HG02970 (cell line): ENCODE measurements at regions not wholly inside any gene's neighbourhood (a gene's known extent, or its start where the extent isn't known, plus 50 kb on each side); places are given as distances from the start of the nearest gene placed in this dataset.

Source experiments
- ATAC-seq: cut with Tn5 transposase; IDR thresholded peaks from one replicate; pipeline ENCODE4 v1.9.1; 2021; ENCODE audit warnings: mild to moderate bottlenecking, moderate library complexity, moderate number of reproducible peaks; ENCODE audit not compliant: unreplicated experiment, low FRiP score

DNA sequence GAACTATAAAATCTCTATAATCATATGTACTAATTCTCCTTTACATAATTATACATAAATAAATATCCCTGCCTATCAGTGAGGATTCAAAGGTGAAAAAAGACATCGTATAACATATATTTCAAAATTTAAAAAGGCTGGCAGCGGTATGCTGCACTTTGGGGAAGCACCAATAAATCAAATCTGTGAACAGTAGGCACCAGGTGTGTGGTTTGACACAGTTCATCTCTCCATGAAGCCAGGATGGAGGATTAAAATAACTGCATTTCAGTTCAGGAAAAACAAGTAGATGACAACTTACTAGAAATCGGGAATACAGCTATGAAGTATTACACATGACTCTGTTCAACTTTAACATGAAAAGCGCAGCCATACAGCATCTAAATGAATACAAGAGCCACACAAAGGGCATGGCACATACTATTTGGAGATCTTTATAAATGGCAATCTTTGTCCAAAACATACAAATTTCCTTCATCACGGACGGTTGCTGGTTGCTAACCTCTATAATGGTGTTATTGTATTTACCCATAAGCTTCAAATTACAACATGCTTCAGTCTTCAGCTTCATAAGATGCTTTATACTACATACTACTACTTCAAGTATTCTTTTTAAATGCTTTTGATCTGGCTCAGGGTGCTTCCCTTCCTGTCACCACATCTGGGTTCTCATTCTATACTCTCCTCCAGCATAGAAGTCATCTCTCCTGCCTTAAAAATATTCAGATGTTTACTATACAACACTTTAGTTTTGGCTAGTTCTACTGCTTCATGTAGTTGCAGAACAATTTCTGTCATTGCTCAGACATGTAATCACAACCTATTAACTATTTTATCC, 128.7 kb downstream of the KLF12 start:
- ATAC-seq = no peak

DNA sequence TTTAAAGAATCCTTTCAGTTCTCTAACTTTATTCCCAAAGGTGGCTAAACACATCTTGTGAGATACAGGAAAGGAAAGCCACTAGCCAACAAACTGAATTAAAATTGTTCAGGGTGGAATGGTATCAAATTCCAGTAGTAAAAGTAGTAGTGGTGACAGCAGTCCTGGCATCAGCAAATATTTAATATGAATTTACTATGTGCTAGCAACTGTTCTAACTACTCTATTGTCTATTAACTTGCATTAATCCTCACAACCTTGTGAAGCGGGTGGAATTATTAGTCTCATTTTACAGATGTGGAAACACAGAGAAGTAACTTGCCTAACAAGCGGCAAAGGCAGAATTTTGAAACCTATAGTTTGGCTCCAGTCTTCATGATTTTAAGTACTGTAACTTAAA, 130.1 kb downstream of the KLF12 start:
- no peak for ATAC-seq

DNA sequence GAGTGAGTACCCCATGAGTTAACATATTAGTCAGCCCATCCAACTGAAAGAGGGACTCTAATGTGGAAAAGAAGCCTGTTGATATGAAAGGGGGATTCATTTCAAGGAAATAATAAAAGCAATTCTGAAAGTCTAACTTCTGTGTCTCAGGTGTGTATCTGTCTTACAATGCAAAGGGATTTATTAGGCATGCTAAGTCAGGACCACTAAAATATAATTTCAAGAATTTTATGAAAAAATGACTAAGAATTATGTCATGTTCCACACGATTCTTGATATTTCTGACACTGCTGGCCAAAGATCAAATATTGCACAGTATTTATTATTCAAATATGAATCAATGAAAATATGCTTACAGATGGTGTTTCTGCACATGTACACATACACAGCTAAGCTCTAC, 130.8 kb downstream of the KLF12 start:
- ATAC-seq = no peak

DNA sequence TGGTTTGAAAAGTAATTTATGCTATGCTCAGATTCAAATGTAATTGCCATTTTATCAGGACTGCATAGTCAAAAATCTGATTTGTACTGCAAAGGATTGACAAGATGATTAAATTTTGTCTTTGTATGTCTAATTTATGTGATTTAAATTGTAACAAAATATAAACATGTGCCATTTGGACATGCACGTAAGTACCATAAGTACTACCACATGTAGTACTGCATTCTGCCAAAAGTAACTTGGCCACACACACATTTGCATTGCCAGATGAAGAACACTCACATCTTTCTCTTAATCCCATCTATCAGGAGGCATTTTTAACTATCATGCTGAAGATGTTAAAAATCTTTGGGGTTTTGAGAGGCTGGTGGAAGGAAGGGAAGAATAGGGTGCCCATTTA, 133.3 kb downstream of the KLF12 start:
- ATAC-seq = no peak

DNA sequence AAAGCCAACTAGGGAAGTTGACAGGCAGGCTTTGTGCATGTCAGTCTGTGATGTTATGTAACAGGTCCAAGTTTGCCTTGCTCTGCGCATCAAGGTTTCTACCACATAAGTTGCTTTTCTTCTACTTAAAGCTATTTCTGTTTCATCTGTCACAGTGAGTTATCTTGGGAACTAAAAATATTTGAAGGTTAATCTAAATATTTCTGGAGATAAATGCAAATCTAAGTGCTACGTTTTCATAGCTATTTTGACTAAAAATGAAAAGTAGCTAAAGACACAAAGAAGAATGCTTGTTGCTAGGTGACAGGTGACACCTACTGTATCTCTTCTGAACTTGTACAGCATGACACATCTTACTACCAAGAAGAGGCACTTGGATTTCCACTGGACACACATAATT, 135.6 kb downstream of the KLF12 start:
- no peak for ATAC-seq

DNA sequence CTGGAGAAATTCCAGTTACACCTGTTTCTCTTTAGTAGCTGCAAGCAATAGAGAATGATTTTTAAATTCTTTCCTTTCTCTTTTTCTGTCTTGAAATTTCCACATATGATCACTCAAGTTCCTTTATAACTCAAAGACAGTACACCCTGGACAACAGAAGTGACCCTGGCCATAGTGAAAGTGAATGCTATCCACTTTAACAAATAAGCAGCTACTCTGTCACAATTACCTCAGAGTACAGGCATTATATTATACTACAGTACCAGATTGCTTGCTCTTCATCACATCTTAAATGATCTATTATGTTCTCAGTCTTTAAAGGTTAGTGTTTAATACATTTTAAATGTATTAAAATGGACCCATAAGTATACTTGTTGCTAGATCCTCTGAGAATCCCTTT, 136.2 kb downstream of the KLF12 start:
- no peak for ATAC-seq

DNA sequence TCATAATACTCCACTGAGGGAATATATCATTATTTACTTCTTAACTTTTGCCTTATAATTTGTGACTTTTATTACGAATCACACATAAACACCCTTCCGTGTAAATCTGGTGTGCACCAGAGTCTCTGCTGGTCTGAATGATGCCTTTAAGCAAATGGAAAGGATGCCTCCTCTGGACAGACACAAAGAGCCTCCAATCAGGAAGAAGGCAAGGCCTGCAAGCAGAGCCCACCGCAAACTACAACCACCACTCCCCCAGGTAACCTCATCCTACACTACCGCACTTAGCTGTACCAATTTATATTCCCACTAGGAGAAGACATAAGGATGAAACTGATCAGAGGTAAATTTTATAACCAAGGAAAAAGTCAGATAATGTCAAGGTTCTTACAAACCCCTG, 137.6 kb downstream of the KLF12 start:
- no peak for ATAC-seq

DNA sequence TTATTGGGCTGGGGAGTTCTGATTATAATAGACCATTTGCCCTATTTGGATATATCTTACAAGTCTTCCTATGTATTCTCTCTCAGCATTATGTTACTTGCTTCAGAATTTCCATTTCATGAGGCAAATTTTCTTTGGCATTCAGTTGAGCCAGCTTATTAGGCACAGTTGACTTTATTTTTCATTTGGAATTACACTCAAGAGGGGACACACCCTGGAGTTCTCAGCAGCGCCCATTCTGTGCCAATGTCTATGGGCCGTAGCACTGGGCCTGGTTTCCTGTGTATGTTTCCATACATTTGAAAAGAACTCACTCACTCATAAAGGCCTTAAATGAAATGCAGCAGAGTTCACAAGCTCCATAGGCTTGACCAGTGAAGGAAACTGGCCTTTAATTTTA, 138.5 kb downstream of the KLF12 start:
- no peak for ATAC-seq

DNA sequence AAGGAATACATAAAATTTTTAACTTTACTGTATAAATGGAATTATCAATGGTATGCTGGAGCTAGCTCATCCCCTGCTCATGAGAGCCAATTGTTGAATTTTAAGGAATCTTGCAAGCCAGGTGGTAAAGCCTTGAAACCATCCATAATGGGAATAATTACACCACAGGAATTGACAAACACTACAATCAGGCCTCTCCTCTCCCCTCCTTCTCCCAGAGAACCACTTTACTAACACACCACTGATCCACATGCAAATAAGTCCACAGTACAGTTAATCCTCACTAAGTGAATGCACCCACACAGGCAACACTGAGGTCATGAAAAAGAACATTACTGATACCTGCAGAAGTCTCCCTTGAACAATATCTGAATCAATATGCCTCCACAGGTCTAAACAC, 140.5 kb downstream of the KLF12 start:
- no peak for ATAC-seq

DNA sequence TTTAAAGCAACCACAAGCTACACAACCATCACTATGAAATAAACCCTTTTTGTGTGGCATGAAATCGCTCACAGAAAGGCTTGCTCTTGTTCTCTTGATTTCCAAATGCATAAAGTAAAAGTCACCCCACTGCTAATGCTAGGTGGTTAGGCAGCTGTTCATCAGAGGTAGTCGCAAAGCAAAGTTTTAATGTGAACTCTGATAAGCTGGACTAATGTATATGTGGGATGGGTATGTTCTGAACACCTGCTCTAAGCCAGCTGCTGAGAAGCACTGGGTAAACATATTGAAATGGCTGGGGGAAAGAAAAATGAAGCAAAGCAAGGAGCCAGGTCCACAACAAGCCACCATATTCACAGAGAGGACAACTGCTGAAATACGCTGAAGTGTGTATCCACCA, 142.3 kb downstream of the KLF12 start:
- no peak for ATAC-seq

DNA sequence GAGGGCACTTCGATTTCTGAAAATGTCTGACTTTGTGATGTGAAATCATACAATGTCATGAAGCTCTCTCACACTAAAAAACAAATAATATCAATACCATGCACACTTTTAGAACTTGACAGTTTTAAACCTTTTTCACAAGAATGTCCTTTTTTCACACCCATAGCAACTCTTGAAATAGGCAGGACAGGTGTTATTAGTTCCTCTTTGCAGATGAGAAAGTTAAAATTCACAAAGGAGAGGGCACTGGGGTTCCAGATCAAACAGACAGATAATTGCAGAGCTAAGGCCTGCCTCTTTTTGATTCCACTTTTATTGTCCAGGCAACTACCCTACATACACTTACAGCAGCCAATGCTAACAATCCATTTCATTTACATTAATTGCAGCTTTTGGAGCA, 142.8 kb downstream of the KLF12 start:
- no peak for ATAC-seq

DNA sequence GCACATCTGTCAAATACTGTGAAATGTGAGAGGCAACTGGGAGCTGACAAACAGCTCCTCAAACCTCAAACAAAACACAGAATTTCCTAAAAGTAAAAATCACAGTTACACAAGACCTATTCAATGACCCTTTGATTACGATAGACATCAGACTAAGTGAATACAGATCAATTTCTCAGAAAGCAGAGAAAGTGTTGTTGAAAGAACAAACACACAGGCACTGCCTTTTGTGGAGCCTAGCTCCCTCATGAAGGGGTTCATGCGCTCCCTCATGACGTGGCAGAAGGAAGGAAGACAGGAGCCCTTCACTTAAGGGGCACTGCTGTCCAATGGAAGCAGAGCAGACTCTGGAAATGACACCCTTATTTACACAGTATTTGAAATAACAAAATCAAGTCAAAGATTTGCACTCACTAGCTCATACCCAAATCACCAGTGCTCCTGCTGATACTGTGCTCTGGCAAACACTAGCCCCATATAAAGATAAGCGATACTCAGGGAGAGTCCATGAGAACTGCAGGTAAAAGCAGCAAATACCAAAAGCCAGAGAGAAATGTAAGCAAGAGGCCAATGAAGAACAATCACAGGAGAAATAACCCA, 144.9 kb downstream of the KLF12 start:
- no peak for ATAC-seq

DNA sequence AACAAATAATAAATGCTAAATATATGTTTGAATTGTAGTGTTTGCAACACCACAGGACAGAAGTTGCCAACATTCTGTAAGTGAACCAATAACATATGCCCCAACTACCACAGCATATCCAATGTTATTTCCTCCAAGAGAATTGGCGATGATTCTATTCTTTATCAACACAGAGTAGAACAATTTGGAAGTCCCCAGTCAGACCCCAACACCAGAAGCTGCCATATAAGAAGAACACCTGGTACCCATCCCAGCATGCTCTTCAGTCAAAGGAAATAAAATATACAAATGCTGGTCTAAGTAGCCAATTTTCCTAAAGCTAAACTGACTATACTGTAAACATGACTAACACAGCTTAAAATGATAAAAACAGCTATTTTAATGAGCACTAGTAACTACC, 145.7 kb downstream of the KLF12 start:
- no peak for ATAC-seq

DNA sequence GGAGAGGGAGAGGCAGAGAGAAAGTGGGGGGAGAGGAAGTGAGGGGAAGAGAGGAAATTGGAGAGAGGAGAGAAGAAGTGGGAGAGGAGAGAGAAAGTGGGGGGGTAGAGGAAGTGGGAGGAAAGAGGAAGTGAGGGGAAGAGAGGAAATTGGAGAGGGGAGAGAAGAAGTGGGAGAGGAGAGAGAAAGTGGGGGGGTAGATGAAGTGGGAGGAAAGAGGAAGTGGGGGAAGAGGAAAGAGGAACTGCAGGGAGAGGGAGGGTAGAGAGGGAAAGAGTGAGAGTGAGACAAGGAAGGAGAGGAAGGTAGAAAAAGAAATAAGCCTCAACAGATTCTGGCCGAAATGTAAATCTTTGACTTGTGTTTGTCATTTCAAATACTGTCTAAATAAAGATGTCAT, 146.6 kb downstream of the KLF12 start:
- ATAC-seq = no peak

DNA sequence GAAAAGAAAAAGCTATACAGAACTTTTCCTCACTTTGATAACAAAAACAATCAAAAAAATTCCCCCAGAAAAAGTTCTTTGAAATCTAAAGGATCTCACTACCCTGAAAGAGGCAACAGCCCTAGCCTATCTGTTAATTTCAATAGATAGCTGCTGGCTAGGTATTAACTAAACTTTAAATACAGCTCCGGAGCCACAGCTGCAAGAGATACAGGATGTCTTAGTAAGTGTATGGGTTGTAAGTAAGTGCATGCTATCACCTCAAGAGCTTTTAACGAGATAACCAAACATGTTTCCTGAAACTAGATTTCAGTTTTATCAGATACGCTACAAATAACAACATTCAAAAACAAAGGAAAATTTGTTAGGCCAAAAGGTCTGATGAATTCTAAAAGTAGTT, 148.4 kb downstream of the KLF12 start:
- ATAC-seq = no peak

DNA sequence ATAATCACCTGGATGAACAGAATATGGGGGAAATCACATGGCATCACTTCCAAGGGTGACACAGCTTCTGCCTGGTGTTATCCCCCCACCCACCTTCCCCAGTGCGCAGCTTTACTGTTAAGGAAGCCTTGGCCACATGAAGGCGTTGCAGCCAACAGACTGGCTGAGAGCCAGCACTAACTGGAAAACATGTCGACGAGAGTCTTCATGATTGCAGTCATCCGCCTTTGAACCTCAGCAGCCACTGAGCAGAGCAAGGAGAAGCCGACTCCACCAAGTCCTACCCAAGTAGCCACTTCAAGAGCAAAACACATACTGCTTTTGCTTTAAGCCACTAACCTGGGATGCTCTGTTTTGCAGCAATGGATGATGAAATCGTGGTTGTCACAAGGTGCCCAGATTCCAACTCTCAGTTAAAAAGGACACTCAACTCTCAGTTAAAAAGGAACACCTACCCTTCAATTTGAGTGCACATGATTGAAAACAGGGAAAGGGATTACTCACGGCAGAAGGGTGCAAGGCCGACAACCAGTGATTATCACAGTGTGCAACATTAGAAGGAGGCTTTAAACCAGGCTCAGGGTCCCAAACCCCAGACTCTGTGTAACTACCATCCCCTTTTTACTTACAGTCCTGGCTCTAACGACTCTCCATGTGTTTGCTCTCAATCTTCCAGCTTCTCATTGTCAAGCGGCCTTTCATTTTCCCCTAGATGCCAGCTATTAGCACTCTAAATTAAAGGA, 149.1 kb downstream of the KLF12 start:
- ATAC-seq = no peak

DNA sequence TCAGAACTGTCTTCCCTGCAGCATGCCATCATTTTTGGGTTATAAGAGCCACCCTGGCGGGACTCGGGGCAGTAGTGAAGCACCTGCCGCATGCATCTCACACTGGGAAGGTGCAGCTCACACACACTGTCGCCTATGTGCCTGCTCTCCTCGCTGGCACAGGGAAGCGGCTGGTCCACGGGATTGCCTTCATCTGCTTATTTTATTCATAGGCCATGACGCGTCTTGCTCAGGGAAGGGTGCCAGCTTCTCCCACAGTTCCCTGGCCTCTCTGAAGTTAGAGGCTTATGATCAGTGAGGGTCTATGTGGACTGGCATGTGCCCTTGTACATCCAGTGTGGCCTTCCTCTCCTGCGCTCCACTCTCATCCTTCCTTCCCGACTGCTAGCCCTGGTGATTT, 150.0 kb downstream of the KLF12 start:
- no peak for ATAC-seq

DNA sequence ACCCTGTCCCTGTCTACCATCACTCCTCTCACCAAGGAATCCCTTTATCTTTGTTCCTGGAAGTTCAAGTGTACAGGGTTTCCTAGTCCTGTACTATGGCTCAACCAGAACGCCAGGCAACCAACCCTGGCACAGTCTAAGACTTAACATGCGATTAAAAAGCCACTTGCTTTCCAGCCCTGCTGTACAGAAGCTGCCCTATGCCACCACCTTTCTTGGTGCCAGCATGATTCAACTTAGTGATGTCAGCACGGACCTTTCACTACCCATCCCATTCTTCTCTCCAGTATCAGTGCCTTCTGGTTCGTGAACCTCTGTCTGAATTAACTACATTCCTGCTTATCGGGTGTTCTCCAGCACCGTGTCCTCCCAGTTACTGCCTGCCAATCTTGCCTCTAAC, 151.1 kb downstream of the KLF12 start:
- no peak for ATAC-seq

DNA sequence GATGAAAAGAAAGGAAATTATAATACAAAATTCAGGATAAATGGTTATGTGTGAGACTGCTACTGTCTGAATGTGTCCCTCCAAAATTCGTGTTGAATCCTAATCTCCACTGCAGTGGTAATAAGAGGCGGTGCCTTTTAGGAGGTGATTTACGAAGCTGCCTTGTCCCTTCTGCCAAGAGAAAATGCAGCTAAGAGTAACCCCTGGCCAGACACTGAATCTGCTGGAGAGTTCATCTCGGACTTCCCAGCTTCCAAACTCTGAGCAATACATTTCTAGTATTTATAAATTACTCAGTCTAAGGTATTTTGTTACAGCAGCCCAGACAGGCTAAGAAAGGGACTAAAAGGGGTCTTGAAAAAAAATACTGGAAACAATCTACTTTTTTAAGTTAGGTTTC, 152.6 kb downstream of the KLF12 start:
- no peak for ATAC-seq

DNA sequence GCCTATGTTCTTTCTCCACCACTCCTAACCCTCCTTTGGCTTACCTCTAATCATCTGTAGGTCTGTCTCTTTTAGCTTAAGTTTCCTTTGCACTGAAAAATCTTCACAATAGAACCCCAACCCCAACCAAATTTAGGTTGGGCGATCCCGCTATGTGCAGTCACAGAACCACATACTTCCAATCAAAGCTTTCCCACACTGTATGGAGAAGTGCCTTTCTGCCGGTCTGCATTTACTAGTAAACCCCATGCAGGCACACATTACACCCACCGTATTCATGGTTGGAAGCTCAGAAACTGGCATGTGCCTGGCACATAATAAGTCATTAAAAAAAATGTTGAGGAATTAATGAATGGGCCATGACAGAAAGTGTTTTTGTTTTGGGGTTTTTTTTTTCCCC, 158.4 kb downstream of the KLF12 start:
- ATAC-seq = no peak

DNA sequence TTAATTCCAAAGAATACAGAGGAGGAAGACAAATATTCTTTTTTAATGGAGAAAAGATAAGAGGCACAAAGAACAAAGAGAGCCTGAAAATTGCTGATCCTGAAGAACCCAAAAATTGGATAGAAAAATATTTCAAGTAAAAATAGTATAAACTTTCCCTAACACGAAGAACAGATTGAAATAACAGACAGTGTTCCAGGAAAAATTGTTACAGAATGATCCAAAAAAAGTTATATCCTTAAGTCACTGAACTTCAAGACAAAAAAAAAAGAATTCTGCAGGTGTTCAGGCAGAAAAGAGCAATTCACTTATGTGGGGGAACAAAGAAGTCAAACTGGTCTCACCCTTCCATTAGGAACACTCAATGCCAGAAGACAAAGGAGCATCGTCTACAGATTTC, 160.2 kb downstream of the KLF12 start:
- ATAC-seq = no peak

DNA sequence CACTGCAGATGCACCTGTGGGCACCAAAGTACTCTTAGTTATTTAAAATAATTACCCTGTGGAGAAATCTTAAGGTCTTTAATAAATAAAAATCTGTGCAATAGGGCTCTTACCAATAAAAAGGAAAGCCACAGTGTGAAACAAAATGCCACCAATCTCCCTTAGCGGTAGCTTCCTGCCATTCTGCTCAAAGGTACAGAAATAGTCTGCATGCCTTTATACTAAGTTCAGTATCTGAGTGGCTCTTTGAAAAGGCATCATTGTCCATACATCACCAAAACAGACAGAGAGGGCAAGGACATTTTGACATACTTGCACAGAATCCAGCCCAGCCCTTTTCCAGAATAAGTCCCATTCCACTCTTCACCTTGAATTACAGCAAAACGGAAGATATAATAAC, 161.0 kb downstream of the KLF12 start:
- no peak for ATAC-seq
